ENCODE measurements at regions not wholly inside any gene's neighbourhood (a gene's known extent, or its start where the extent isn't known, plus 50 kb on each side); places are given as distances from the start of the nearest gene placed in this dataset.

- no peak overlapping the region for H2BK5ac ChIP-seq (ENCODE audit: low read depth, low read length, poor library complexity, severe bottlenecking)
- H3K27me3 ChIP-seq (ENCODE audit: control insufficient read depth, insufficient read depth, low read length) = no peaks in the 10 kb centered on the region
- no peaks in the 10 kb centered on the region for H3K9me1 ChIP-seq (ENCODE audit: insufficient read depth, low read length)
- DNase-seq (no peak), ATAC-seq (ENCODE audit: low read depth) (no peak)
- no peak overlapping the region for H3K9ac ChIP-seq (ENCODE audit: low read depth, low read length)
- no peak overlapping the region for H3K4me3 ChIP-seq (ENCODE audit: insufficient read depth, low read depth, low read length)
- H3K36me3 ChIP-seq (ENCODE audit: control insufficient read depth, insufficient read depth, low read length) = no peaks in the 10 kb centered on the region
- ChIA-PET POLR2A (ENCODE audit: unreplicated experiment) (no interaction called here), CTCF (no interaction called here)
- dilution Hi-C loops (cut with HindIII; ENCODE audit: low sequenced_read_pairs, unreplicated experiment) (no loop called here), intact Hi-C loops (cut with micrococcal nuclease) (no loop called here), in situ Hi-C loops (cut with MboI; ENCODE audit: low sequenced_read_pairs) (no loop called here)
- no peak overlapping the region for H3K18ac ChIP-seq (ENCODE audit: low read depth, low read length)
- peaks cover 45% of the 10 kb centered on the region for H3K9me3 ChIP-seq (ENCODE audit: control insufficient read depth, insufficient read depth, low read length)
- H2BK15ac ChIP-seq (ENCODE audit: low read depth, low read length) = no peak overlapping the region
- H4K8ac ChIP-seq (ENCODE audit: low read depth in 2 of 2, low read length in 2 of 2) = no peak overlapping the region
- no peaks in the 10 kb centered on the region for H3K79me1 ChIP-seq (ENCODE audit: low read depth in 1 of 2, low read length in 2 of 2)
- 14% methylated on average over 1 of the region's 14 CpGs; no CpG with 5 or more reads in 1 of the 2 experiments for WGBS, 2 experiments (ENCODE audit: extremely low coverage in 2 of 2, insufficient read length in 1 of 2)
- no peak overlapping the region for H2BK20ac ChIP-seq (ENCODE audit: low read depth, low read length)
- no peak overlapping the region for H3K23ac ChIP-seq (ENCODE audit: low read depth, low read length)
- no peak overlapping the region for H4K5ac ChIP-seq (ENCODE audit: low read depth, low read length)
- no peak for TF ChIP-seq RAD21 (IDR thresholded peaks at IDR 0.05; ENCODE audit: low read length)
- TF ChIP-seq MAZ (IDR thresholded peaks at IDR 0.05; ENCODE audit: borderline replicate concordance, low read depth, low read length) = no peak
- no peak for TF ChIP-seq MXI1 (IDR thresholded peaks at IDR 0.05; ENCODE audit: borderline replicate concordance, low read depth, low read length)
- no peak for TF ChIP-seq ELK1 (IDR thresholded peaks at IDR 0.05; ENCODE audit: borderline replicate concordance, low read depth, low read length)
- no peak for TF ChIP-seq RCOR1 (IDR thresholded peaks at IDR 0.05; ENCODE audit: insufficient replicate concordance, low read length)
- no peak for TF ChIP-seq CTCF (conservative IDR thresholded peaks at IDR 0.05; ENCODE audit: low read depth, low read length)
- no peak for TF ChIP-seq RFX5 (IDR thresholded peaks at IDR 0.05; ENCODE audit: low read depth, low read length)
- no peak for TF ChIP-seq FOS (IDR thresholded peaks at IDR 0.05; ENCODE audit: low read depth, low read length)
- no peak for TF ChIP-seq CHD1 (IDR thresholded peaks at IDR 0.05; ENCODE audit: low read depth, low read length)
- no peak for TF ChIP-seq CEBPB (IDR thresholded peaks at IDR 0.05; ENCODE audit: low read depth, low read length)
- TF ChIP-seq SMC3 (IDR thresholded peaks at IDR 0.05; ENCODE audit: low read depth, low read length) = no peak
- no peak for TF ChIP-seq NFE2L2 (IDR thresholded peaks at IDR 0.05; ENCODE audit: low read depth, low read length)
- TF ChIP-seq USF2 (IDR thresholded peaks at IDR 0.05; ENCODE audit: low read depth, low read length) = no peak
- TF ChIP-seq BHLHE40 (IDR thresholded peaks at IDR 0.05; ENCODE audit: low read depth, low read length) = no peak
- TF ChIP-seq POLR2A (IDR thresholded peaks at IDR 0.05; ENCODE audit: low read depth, low read length) = no peak
- no peak overlapping the region for H2BK120ac ChIP-seq (ENCODE audit: low read depth, low read length)
- H4K91ac ChIP-seq (ENCODE audit: insufficient read depth, low read depth, low read length) = no peak overlapping the region
- no peak overlapping the region for H2AFZ ChIP-seq (replicated peaks; ENCODE audit: low read length, poor library complexity)
- no peak overlapping the region for H3K4ac ChIP-seq (ENCODE audit: low read depth, low read length)
- H3K14ac ChIP-seq (replicated peaks; ENCODE audit: low read depth, low read length) = no peak overlapping the region
- H3K4me2 ChIP-seq (ENCODE audit: low read depth, low read length) = no peak overlapping the region
- H2AK9ac ChIP-seq (replicated peaks; ENCODE audit: low read depth, low read length, poor library complexity) = no peak overlapping the region
- no peak overlapping the region for H2AK5ac ChIP-seq (ENCODE audit: low read depth, low read length)
- H4K20me1 ChIP-seq (ENCODE audit: insufficient read depth, low read length) = no peaks in the 10 kb centered on the region
- no TSS peak for BruUV-seq (replicated peaks)
- no peaks in the 10 kb centered on the region for H3K4me1 ChIP-seq (ENCODE audit: control insufficient read depth, insufficient read depth, low read length)
- H3K56ac ChIP-seq (ENCODE audit: extremely low read depth, insufficient read depth, low read length) = no peak overlapping the region
- no peak overlapping the region for H3K27ac ChIP-seq (ENCODE audit: insufficient read depth, low read length)
Measured at GRCh38 chr9:135215571-135216161, 128.2 kb downstream of the OLFM1 start.

Measured in IMR-90 (cell line).